Rectal smooth muscle tissue (tissue), 1 donor: ENCODE measurements at regions not wholly inside any gene's neighbourhood (a gene's known extent, or its start where the extent isn't known, plus 50 kb on each side); places are given as distances from the start of the nearest gene placed in this dataset.

Source experiments
- H3K27ac ChIP-seq: one replicate; pipeline ENCODE4 v1.7.0; 2013; ENCODE audit warnings: low read depth, low read length, inconsistent platforms
- H3K27me3 ChIP-seq: one replicate; pipeline ENCODE4 v1.7.0; 2013; ENCODE audit warnings: low read length; ENCODE audit not compliant: control insufficient read depth, insufficient read depth
- H3K36me3 ChIP-seq: one replicate; pipeline ENCODE4 v1.7.0; 2013; ENCODE audit warnings: low read length; ENCODE audit not compliant: control insufficient read depth, insufficient read depth
- H3K4me1 ChIP-seq: one replicate; pipeline ENCODE4 v1.7.0; 2013; ENCODE audit warnings: low read length; ENCODE audit not compliant: control insufficient read depth, insufficient read depth
- H3K4me3 ChIP-seq: one replicate; pipeline ENCODE4 v1.7.0; 2013; ENCODE audit warnings: low read length
- H3K9ac ChIP-seq: one replicate; pipeline ENCODE4 v1.7.0; 2013; ENCODE audit warnings: low read length

DNA sequence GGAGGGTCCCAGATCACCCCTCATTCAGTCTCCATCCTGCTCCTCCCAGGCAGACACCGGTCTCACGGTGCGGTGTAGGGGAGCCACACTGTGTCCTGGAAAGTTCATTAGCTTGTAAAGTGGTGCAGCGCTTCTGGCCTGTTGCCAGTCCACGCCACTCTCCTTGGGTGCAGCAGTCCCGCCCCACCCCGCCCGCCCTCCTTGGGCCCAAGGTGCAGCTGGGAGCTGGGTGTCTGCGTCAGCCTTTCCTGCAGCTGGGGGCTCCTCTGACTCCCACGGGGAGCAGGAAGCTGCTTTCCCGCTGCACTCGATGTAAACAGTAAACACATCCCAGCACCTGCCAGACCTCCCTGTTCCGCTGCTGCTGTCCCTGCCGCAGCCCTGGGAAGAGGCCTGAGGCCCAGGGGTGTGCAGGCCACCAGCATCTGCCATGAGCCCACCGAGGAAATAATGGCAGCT is 53.8 kb upstream of the ASB18 start:
- Histone ChIP-seq H3K27me3 (no peaks in the 10 kb centered on the region), H3K27ac (no peak overlapping the region), H3K36me3 (no peaks in the 10 kb centered on the region), H3K4me1 (no peaks in the 10 kb centered on the region), H3K9ac (no peak overlapping the region), H3K4me3 (no peak overlapping the region)

DNA sequence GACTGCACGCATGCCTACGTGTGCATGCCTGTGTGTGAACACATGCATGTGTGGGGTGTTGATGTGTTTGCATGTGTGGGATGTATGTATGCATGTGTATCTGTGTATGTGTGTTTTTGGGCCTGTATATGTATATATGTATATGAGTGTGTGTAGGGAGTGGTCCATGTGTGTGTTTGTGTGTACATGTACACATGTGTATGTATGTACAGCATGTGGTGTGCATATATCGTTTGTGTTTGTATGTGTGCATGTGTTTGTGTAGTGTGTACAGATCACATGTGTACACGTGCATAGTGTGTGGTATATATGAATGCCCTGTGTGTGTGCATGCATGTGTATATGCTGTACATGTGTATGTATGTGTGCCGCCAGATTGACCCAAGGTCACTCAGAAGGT is 54.2 kb upstream of the ASB18 start:
- no peak overlapping the region for H3K27ac ChIP-seq
- H3K9ac ChIP-seq, result no peak overlapping the region
- H3K4me3 ChIP-seq, result no peak overlapping the region
- no peaks in the 10 kb centered on the region for H3K27me3 ChIP-seq
- H3K36me3 ChIP-seq, result no peaks in the 10 kb centered on the region
- H3K4me1 ChIP-seq, result no peaks in the 10 kb centered on the region

DNA sequence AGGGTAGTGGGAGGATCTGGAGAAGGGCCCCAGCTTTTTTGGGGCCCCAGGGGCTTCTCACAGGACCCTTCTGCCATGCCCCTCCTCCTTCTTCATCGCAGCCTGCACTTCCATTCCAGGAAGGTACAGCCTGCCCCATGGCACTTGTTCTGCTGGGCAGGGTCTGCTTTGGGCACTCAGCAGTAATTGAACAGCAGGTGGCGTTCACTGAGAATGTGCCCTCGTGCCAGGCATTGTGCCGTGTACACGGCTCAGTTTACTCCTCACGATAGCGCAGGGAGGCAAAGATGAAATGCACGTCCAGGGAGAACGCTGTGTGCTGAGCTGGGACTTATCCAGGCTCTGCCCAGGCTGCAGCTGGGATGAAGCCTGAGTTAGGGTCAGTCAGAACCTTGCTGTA is 54.8 kb upstream of the ASB18 start:
- Histone ChIP-seq H3K27me3 (no peaks in the 10 kb centered on the region), H3K27ac (no peak overlapping the region), H3K9ac (no peak overlapping the region), H3K36me3 (no peaks in the 10 kb centered on the region), H3K4me3 (no peak overlapping the region), H3K4me1 (no peaks in the 10 kb centered on the region)

DNA sequence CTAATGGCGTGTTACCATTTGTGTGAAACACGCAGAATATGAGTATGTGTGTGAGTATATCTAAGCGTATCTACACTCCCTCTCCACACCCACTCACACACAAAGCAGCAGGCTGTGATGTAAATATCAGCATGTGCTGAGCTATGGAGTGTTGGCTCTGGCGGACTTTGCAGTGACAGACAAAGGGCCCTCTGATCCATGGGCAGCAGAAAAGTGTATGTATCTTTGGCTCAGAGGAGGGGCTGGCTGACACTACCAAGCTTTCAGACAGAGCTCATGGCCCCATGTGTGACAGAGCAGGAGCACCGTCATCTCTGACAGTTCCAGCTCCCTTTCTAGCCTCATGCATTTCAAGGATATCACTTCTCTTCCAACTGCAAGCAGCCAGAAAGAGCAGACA is 57.2 kb upstream of the ASB18 start:
- Histone ChIP-seq H3K36me3 (no peaks in the 10 kb centered on the region), H3K9ac (no peak overlapping the region), H3K4me3 (no peak overlapping the region), H3K27me3 (no peaks in the 10 kb centered on the region), H3K27ac (no peak overlapping the region), H3K4me1 (no peaks in the 10 kb centered on the region)

DNA sequence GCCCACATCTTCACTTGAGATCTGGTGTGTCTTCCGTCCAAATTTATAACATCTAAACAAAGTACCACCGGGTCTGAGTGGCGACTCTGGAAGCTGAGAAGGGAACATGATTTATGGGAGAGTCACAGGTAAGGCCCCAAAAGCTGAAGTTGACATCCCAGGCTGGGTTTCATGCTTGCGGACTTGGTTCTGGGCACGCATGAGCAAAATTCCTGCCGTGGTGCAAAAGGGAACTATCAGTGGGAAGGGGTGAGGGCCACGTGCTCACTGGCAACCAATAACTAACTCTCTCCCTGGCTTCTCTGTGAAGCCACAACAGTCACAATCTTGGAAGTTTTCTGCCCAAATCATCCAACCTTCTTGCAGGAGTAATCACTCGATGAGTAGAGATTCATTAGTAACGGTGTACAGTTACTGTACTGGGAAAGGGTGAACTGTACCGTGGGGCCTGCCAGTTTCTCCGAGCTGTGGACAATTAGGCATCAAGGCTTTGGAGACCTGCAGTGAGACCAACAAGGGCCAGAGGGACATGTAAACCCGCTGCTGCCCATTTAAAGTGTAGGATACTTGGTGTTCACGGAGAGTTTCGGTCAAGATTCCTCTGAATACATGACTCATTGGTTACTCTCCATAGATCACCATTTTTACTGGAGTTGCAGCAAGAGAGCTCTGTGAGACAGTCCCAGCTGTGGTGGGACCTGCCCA is 69.4 kb upstream of the ASB18 start:
- Histone ChIP-seq H3K9ac (no peak overlapping the region), H3K4me1 (no peaks in the 10 kb centered on the region), H3K4me3 (no peak overlapping the region), H3K36me3 (no peaks in the 10 kb centered on the region), H3K27me3 (no peaks in the 10 kb centered on the region), H3K27ac (no peak overlapping the region)

DNA sequence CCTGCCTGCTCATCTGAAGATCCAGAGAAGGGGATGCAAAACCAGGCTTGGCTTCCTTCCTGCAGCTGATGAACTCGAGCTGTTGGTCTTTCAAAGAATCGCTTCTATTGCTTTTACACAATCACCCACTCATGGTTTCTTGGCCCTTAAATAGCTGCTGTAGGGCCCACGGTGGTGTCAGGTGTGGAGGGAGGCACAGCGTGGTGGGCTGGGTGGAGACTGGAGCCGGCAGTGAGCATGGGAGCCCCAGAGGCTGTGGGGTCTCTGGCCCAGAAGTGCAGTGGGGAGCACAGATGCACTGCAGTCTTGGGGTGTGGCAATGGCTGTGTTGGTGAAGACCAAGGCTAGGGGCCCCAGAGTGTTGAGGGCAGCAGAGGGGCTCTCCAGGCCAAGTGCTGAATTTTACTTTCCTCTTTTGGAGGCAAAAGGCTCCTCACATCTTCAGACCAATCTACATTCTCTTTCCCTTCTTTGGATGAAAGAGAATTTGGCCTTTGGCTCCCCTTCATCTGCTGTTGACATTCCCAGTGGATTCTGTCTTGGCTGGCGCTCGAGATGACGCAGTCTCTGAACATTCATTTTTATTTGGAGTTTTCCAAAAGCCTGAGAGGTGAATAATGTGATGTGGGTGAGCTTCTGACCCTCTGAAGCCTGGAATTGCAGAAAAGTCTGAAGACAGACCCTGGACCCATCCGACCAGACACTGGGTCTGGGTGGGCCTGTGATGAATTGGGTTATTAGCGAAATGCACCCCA is 70.1 kb upstream of the ASB18 start:
- peak overlapping the region; percentile 63 for H3K27ac ChIP-seq
- no peaks in the 10 kb centered on the region for H3K36me3 ChIP-seq
- no peaks in the 10 kb centered on the region for H3K27me3 ChIP-seq
- no peaks in the 10 kb centered on the region for H3K4me1 ChIP-seq
- H3K9ac ChIP-seq, result no peak overlapping the region
- no peak overlapping the region for H3K4me3 ChIP-seq

DNA sequence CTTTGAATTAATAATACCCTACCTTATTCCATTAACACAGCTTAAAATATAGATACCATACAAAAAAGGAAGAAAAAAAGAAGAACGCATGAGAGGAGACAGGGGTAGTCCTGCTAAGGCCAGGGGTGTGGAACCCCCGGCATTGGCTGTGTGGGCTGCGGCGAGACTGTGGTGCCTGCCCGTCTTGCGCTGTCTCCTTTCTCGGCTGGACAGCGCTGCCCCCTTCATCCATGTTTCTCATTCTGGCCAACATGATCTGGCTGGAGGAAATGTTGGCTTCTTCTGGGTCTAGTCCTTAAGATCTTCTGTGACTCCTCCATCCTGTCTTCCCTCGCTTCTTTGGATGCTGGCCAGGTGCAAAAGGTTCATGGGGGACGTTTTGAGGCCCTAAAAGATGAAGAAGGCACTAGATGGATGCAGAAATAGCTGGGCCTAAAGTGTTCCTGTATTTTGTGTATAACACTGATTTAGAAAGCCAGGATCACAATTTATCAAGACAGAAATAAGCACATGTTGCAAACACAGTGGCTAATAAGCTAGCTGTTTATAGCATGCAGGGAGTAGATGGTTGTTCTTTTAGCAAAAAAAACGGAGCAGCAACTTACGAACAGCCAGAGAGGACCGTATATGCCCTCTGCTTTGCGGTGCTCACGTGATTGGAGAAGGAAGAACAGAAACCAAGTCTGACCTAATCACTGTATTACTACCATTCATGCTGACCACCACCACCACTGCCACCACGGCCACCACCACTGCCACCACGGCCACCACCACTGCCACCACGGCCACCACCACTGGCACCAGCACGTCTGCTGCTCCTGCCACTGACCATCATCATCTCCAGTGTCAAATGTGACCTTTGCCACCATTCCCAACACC is 71.7 kb upstream of the ASB18 start:
- Histone ChIP-seq H3K27me3 (no peaks in the 10 kb centered on the region), H3K4me1 (no peaks in the 10 kb centered on the region), H3K27ac (peak overlapping the region; percentile 8), H3K4me3 (no peak overlapping the region), H3K9ac (no peak overlapping the region), H3K36me3 (no peaks in the 10 kb centered on the region)

DNA sequence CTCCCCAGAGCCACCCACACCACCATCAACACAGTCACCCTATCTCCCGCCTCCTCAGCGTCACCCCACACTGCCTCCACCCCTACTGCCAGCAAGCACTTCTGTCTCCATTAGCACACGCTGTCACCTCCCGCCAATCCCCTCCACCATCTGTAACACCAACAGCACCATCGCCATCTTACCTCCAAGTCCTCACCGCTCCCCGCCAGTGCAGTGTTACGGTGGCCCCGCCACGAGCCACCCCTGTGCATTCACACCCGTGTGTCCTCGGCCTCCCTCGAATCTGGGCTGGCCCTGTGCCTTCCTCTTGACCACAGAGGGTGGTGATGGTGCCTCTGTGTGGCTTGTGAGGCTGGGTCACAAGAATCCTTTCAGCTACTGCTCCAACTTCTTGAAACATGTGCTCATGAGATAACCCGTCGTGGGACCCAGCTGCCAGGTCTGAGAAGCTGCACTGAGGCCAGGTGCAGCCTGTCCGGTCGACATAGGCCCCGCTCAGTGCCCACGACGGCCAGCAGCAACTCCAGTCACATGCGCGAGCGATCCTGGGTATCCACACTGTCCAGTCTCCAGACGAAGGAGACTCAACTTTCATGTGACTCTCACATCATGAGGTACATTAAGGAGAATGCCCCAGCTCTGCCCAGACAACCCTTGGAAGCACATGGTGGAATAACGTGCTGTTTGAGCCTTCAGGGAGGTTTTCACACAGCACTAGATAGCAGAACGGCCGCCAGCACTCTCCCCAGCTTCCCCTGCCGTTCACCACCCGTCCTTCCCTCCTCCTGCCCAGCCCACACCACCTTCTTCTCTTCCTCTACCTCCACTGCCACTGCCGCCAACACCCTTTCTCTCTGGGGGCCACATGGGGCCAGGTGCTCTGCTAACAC is 72.6 kb upstream of the ASB18 start:
- no peaks in the 10 kb centered on the region for H3K27me3 ChIP-seq
- no peaks in the 10 kb centered on the region for H3K4me1 ChIP-seq
- H3K27ac ChIP-seq, result no peak overlapping the region
- no peak overlapping the region for H3K4me3 ChIP-seq
- H3K9ac ChIP-seq, result no peak overlapping the region
- H3K36me3 ChIP-seq, result no peaks in the 10 kb centered on the region

DNA sequence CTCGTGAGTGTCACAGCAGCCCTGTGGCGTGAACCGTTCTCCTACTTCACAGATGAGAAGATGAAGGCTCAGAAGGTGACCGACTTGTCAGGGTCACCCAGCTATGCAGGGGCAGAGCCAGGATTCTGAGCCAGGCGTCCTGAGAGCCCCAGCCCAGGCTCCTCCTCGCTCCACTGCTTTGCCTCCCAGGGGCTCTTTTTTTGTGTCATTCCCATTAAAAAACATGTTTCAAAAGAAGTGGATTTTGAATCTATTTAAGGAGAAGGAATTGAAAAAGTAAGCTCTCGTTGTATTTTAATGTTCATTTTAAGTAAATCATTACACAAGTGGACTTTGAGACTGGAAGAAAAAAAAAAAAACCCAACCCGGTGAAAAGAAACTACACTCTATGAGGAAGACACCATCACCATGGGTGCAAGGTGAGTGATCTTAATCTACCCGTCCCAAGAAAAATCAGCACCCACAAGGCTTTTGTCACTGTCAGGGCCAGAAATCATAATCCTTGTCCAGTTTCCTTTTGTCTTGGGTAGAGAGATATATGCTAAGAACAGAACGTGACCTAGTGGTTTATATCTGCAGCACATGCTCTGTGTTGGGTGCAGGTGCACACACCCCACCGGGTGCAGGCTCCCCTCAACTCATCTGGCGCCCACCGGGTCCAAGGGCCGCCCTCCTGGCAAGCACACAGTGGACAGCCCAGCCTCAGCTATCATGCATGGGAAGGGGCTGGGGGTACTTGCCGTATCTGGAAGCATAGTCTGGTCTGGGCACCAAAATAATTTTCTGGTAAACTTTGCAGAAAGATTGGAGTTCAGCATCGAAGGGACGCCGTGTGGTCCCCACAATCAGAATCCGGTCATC is 73.5 kb upstream of the ASB18 start:
- Histone ChIP-seq H3K4me3 (no peak overlapping the region), H3K9ac (no peak overlapping the region), H3K36me3 (no peaks in the 10 kb centered on the region), H3K4me1 (no peaks in the 10 kb centered on the region), H3K27ac (no peak overlapping the region), H3K27me3 (no peaks in the 10 kb centered on the region)

DNA sequence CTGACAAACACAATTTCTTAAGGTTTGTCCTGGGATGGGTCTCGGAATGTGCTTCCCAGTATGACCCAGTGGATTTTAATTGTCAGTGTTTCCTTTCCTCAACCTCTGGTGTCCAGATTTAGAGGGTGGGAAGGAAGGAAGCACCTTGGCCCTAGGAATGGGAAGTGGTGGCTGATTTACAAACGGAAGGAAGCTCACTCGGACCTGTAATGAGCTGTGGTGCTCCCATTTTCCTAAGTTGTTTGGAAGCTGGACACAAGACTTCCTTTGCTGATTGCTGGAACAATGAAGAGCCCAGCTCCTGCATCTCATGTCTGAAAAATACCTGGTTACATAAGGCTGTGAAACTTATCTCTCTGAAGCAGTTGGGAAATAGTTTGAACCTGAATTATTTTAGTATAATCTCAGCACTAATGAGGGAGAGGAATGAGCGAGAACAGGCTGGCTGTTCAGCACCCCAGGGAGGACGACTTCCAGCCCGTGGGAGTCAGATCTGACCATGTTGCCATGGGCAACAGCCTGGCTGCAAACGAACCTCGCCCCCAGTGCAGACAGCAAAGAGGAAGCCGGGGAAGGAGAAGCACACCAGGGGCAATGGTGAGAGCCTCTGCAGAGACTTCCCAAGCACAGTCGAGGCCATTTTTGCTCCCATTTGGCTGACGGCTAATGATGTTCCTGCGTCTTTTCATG is 74.4 kb upstream of the ASB18 start:
- no peak overlapping the region for H3K27ac ChIP-seq
- no peaks in the 10 kb centered on the region for H3K27me3 ChIP-seq
- no peak overlapping the region for H3K9ac ChIP-seq
- no peaks in the 10 kb centered on the region for H3K36me3 ChIP-seq
- no peaks in the 10 kb centered on the region for H3K4me1 ChIP-seq
- no peak overlapping the region for H3K4me3 ChIP-seq

DNA sequence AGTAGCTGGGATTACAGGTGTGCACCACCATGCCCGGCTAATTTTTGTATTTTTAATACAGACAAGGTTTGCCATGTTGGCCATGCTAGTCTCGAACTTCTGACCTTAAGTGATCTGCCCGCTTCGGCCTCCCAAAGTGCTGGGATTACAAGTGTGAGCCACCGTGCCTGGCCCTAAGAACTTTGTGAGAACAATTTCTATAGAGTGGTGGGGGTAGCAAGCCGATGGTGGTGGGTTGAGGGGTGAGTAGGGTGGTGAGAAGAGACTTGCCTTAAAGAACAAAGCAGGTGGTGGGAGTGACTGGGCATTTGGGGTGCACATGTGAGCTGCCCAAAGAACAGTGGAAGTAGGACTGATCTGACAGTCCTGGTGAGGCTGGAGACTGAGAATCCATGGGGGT is 76.0 kb upstream of the ASB18 start:
- Histone ChIP-seq H3K4me3 (no peak overlapping the region), H3K4me1 (no peaks in the 10 kb centered on the region), H3K27ac (no peak overlapping the region), H3K36me3 (no peaks in the 10 kb centered on the region), H3K9ac (no peak overlapping the region), H3K27me3 (no peaks in the 10 kb centered on the region)
